Activated CD8-positive, alpha-beta T cell treated with anti-CD3 and anti-CD28 coated beads, Interleukin-2, amount 10 ng/mL, durations not matched to agents 7 days and 5 days (primary cell): ENCODE measurements at regions not wholly inside any gene's neighbourhood (a gene's known extent, or its start where the extent isn't known, plus 50 kb on each side); places are given as distances from the start of the nearest gene placed in this dataset.
A peak's percentile ranks its signal among the peaks of the same experiment; 100 is the strongest.
"Not testable (repeated sequence)": the region's sequence is repeated elsewhere in the genome, so short reads cannot be mapped to it uniquely, and the experiment has no call there.

Experiments
- ATAC-seq: fragments of 150-1000 bp; cut with Tn5 transposase; one replicate; pipeline ENCODE4 v1.10.0; 2021; ENCODE audit warnings: moderate library complexity
- CTCF ChIA-PET: fragments of 350-600 bp; sonication (Branson Sonifier 250); formaldehyde crosslinking; loops from one replicate; lab custom pipeline; 2021; ENCODE audit warnings: antibody characterized with exemption; lab: Charles Lee
- POLR2A ChIA-PET: fragments of 350-600 bp; sonication (Branson Sonifier 250); formaldehyde crosslinking; loops from one replicate; lab custom pipeline; 2021; ENCODE audit warnings: antibody characterized with exemption; lab: Charles Lee
- DNase-seq: peaks from one replicate; pipeline ENCODE4 v3.0.0-alpha.2; 2020
- H3K27ac Mint-ChIP-seq: one replicate; pipeline ENCODE4 v1.8.0; 2021; ENCODE audit warnings: mild to moderate bottlenecking, mixed read lengths
- H3K27me3 Mint-ChIP-seq: one replicate; pipeline ENCODE4 v1.8.0; 2021; ENCODE audit warnings: low read depth, mixed read lengths
- H3K36me3 Mint-ChIP-seq: one replicate; pipeline ENCODE4 v1.8.0; 2021; ENCODE audit warnings: low read depth, mixed read lengths
- H3K4me1 Mint-ChIP-seq: one replicate; pipeline ENCODE4 v1.8.0; 2021; ENCODE audit warnings: low read depth, mixed read lengths
- H3K4me3 Mint-ChIP-seq: one replicate; pipeline ENCODE4 v1.8.0; 2021; ENCODE audit warnings: mild to moderate bottlenecking, mixed read lengths
- H3K9me3 Mint-ChIP-seq: one replicate; pipeline ENCODE4 v1.8.0; 2022; ENCODE audit warnings: mixed read lengths; ENCODE audit not compliant: insufficient read depth

DNA sequence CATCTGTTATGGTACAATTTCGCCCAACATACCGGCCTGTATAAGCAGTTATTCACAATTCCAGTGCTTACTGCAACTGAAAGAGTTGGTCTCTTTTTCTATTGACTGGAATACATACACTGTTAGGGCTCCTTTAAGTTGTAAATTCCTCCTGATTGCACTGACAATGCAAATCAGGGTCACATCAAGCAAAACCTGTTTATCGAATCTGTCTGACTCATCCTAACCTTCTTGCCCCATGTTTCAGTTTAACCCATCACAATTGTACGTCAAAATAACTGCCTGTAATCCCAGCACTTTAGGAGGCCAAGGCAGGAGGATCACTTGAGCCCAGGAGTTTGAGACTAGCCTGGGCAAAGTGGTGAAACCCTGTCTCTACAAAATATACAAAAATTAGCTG lies 105.8 kb upstream of the NBPF11 start:
- peaks cover 29% of the 10 kb centered on the region for H3K27me3 Mint-ChIP-seq
- H3K36me3 Mint-ChIP-seq, H3K27ac Mint-ChIP-seq, DNase-seq, CTCF ChIA-PET, ATAC-seq, H3K9me3 Mint-ChIP-seq, H3K4me3 Mint-ChIP-seq, H3K4me1 Mint-ChIP-seq, POLR2A ChIA-PET: not testable (repeated sequence)

DNA sequence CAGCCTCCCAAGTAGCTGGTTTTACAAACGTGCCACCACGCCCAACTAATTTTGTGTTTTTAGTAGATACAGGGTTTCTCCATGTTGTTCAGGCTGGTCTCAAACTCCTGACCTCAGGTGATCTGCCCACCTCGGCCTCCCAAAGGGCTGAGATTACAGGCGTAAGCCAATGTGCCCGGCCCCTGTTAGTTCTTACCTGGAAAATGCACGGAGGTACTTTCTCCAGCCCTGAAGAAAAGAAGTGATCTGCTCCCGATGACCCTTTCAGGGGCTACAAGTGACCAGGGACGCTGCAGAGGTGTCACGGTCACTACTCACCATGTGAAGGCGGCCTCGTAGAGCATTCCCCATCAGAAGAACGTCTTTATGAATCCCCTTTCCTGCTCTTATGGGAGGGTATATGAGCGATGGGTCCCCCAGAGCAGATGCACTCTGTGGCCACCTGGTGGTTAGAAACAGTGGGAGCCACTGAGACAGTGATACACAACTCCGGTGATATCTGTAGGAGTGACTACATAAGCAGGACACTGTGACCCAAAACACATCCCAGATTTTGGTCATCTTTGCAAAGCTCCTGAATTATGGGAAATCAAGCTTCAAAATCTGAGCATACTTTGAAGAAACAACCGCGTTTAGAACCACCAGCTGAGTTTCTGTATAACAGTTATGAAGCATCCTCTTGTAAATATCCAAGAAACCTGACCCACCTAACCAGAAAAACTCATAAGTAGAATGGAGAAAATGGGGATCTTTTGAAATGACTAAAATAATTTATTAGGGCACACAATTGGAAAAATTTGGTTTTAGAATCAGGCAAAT lies 102.7 kb upstream of the NBPF11 start:
- H3K27ac Mint-ChIP-seq, H3K9me3 Mint-ChIP-seq, H3K36me3 Mint-ChIP-seq, H3K4me1 Mint-ChIP-seq, H3K4me3 Mint-ChIP-seq, CTCF ChIA-PET, POLR2A ChIA-PET: not testable (repeated sequence)
- ATAC-seq (peak; percentile 42), DNase-seq (peak; percentile 40)
- peaks cover 13% of the 10 kb centered on the region for H3K27me3 Mint-ChIP-seq

DNA sequence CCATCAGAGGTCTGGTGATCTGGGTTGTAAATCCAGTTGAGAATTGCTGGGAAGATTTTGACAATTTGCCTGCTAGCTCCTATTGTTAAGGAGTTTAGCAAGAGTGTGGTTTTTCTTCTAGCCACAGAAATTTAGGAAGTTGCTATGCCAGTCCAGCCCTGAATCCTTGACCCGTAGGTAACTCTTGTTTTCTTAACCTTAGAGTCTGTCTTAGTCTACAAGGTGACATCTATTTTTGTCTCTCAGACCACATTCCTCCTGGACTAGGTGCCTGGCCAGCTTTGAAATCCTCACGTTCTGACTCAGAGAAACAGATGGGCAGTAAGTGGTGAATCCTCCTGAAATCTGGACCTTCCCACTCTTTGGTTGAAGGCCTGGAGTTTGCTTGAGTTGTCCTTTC lies 101.7 kb upstream of the NBPF11 start:
- CTCF ChIA-PET, H3K4me3 Mint-ChIP-seq, H3K9me3 Mint-ChIP-seq, DNase-seq, H3K36me3 Mint-ChIP-seq, H3K4me1 Mint-ChIP-seq, POLR2A ChIA-PET, ATAC-seq, H3K27me3 Mint-ChIP-seq, H3K27ac Mint-ChIP-seq: not testable (repeated sequence)

DNA sequence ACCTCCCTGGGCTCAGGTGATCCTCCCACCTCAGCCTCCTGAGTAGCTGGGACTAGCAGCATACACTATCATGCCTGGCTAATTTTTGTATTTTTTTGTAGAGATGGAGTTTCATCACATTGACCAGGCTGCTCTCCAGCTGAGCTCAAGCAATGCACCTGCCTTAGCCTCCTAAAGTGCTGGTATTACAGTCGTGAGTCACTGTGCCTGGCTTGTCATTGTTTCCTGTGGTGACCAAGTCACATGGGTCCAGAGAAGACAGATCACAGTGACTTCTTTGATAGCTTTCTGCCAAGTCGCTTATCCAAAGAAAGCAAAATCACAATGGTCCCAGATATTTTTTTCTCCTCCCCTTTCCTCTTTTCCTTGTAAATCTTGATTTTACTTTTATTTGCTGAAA lies 96.7 kb upstream of the NBPF11 start:
- H3K4me1 Mint-ChIP-seq, CTCF ChIA-PET, DNase-seq, POLR2A ChIA-PET, H3K9me3 Mint-ChIP-seq, H3K27me3 Mint-ChIP-seq, H3K27ac Mint-ChIP-seq, H3K4me3 Mint-ChIP-seq, H3K36me3 Mint-ChIP-seq: not testable (repeated sequence)
- ATAC-seq = peak; percentile 93

DNA sequence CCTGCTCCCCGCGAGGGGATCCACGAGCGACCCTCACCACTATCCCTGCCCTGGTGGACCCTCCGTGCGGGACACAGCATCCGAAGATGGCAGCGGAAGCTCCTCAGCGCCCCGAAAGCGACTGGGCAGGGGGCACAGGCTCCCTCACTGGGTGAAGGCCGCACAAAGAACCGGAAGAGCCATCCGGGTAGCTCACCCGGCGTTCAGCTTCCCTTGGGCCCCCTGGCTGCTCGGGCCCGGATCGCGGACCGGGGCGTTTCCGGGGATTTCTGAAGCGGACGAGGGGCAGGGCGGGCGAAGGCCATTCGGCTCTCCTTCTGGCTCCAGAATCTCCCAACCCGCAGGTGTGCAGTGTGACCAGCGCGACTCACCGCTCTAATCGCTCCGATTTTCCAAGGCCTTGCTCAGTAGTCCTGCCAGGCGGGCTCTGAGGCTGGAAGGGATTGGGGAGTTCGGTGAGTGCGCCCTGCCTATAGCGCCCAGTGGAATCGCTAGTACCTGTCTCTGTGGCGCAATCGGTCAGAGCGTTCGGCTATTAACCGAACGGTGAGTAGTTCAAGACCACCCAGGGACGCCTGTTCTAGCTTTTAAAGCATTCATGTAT lies 94.3 kb upstream of the NBPF11 start:
- H3K27me3 Mint-ChIP-seq, H3K4me1 Mint-ChIP-seq, POLR2A ChIA-PET, H3K27ac Mint-ChIP-seq, H3K4me3 Mint-ChIP-seq, H3K36me3 Mint-ChIP-seq, ATAC-seq, H3K9me3 Mint-ChIP-seq, CTCF ChIA-PET, DNase-seq: not testable (repeated sequence)

DNA sequence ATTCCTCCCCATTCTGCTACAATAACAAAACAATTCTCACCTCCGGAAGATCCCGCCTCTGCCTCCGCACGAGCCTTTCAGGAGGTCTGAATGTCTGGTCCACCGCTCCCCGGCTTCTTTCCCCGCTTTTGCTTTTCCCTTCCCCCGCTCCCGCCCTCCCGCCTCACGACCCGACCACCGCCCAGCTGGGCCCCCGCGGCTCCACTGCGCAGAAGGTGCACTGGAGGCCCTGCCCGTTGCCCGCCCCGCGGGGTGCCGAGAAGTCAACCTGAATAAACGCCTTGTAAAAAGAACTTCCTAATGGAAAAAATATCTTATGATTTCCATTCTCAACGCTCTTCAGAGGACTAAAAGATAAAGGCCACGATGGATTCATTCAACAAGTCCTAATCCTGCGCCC lies 93.8 kb upstream of the NBPF11 start:
- H3K27ac Mint-ChIP-seq, ATAC-seq, DNase-seq, CTCF ChIA-PET, H3K36me3 Mint-ChIP-seq, H3K9me3 Mint-ChIP-seq, POLR2A ChIA-PET, H3K27me3 Mint-ChIP-seq, H3K4me3 Mint-ChIP-seq, H3K4me1 Mint-ChIP-seq: not testable (repeated sequence)

DNA sequence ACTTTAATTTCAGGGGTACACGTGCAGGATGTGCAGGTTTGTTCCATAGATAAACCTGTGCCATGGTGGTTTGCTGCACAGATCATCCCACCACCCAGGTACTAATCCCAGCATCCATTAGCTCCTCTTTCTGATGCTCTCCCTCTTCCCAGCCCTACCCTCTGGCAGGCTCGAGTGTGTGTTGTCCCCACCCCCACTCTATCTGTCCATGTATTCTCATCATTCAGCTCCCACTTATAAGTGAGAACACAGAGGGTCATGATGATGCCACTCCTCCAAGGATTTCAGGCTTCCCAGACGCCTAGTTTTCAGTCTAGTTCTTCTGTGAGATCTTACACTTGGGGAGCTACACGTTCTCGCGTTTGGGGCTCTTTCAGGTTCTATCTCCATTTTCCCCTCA lies 93.4 kb upstream of the NBPF11 start:
- H3K4me1 Mint-ChIP-seq, DNase-seq, POLR2A ChIA-PET, CTCF ChIA-PET, H3K9me3 Mint-ChIP-seq, H3K36me3 Mint-ChIP-seq, H3K4me3 Mint-ChIP-seq, H3K27ac Mint-ChIP-seq, ATAC-seq, H3K27me3 Mint-ChIP-seq: not testable (repeated sequence)

DNA sequence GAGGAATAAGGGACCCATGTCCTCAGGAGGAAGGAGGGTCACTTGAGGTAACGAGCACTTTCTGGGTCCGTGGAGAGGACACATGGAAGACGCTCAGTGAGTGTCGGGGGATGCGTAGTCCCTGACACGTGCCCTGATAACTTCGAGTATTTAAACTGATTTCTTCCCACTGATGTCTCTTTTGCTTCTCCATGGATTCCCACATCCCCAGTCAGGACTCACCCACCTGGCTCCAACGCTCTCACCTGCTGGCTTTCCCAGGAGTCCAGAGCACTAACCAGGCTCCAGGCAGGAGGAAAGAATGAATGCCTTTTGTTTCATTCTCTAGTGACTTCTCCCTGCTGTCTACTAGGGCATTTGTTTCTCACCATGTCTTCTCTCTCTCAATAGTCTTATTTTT lies 81.2 kb upstream of the NBPF11 start:
- DNase-seq, H3K27me3 Mint-ChIP-seq, ATAC-seq, CTCF ChIA-PET, H3K27ac Mint-ChIP-seq, H3K4me1 Mint-ChIP-seq, H3K4me3 Mint-ChIP-seq, H3K36me3 Mint-ChIP-seq, POLR2A ChIA-PET, H3K9me3 Mint-ChIP-seq: not testable (repeated sequence)

DNA sequence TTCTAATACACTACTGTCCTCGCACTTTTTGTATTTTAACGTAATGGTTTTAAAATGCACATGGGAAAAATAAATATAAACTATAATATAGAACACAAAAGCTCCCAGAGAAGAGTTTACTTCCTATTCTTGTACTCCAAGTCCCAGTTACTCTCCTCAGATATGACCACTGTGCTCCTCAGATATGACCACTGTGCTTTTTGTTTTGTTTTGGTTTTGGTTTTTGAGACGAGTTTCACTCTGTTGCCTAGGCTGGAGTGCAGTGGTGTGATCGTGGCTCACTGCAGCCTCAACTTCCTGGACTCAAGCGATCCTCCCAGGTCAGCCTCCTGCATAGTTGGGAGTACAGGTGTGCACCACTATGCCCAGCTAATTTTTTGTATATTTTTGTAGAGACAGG lies 76.8 kb upstream of the NBPF11 start:
- H3K4me3 Mint-ChIP-seq, POLR2A ChIA-PET, ATAC-seq, H3K4me1 Mint-ChIP-seq, DNase-seq, H3K27ac Mint-ChIP-seq, CTCF ChIA-PET, H3K9me3 Mint-ChIP-seq, H3K27me3 Mint-ChIP-seq, H3K36me3 Mint-ChIP-seq: not testable (repeated sequence)

DNA sequence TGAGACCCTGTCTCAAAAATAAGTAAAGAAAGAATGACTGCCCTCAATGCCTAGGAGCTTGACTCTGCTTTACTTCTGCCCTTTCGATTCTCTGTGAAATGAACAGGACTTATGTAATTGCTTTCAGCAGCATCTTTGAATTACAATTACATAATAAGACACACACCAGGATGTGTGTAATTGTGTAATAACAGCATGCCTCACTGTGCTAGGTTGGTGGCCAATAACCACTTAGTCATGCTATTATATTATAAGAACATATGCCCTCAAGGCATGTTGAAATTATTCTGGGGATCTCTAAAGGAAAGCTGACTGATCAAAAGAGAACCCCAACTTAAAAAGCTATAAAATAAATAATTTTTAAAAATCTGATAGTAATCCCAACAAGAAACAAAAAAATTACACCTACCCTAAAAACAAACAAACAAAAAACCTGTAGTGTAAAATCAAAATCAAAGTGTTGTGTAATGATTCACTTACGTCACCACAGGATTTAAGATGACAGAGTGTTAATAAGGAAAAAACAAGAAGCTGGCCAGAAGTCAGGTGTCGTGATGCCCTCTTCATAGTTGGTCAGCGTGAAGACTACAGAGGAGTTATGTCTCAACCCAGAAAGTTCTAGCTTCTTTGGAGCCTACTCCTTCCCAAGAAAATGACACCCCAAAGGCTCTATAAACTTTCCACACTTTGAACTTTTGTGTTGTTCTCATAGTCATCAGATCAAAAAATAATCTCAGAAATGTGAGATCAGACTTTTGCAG lies 70.5 kb upstream of the NBPF11 start:
- H3K4me1 Mint-ChIP-seq, DNase-seq, H3K27me3 Mint-ChIP-seq, H3K9me3 Mint-ChIP-seq, CTCF ChIA-PET, ATAC-seq, POLR2A ChIA-PET, H3K27ac Mint-ChIP-seq, H3K4me3 Mint-ChIP-seq, H3K36me3 Mint-ChIP-seq: not testable (repeated sequence)

DNA sequence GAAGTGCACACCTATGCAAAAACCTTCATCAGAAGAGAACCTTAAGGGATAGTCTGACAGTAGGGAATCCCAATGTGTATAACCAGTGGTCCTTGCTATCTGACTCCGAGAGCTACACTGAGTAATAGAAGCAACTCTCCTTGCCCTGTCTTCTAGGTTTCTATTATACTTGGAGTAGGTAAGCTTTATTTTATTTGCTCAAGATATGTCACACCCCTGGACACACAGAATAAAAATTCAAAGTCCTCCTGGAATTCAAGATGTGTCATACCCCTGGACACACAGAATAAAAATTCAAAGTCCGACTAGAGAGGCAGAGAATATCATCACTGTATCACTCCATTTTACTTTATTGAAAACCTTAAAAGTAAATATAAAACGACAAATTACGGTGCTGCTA lies 69.5 kb upstream of the NBPF11 start:
- CTCF ChIA-PET, H3K9me3 Mint-ChIP-seq, H3K36me3 Mint-ChIP-seq, H3K27ac Mint-ChIP-seq, POLR2A ChIA-PET, H3K27me3 Mint-ChIP-seq, ATAC-seq, H3K4me1 Mint-ChIP-seq, DNase-seq, H3K4me3 Mint-ChIP-seq: not testable (repeated sequence)

DNA sequence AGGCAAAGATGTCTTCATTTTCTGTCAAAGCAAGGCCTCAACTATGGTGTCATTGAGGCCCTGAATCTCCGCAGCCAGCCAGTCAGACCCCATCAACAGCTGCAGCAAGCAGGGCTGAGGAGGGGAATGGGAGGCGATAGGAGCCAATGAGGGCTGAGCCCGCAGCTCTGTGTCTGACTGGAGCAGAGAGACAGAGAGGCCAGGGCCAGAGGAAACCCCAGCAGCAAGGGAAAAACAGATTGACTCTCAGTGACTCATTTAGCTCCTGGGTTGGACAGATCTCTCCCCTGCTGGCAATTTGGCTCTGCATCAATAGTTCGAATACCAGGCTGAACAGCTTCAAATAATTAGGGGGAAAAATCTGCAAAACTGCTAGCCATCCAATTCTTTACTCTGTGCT lies 67.1 kb upstream of the NBPF11 start:
- DNase-seq, POLR2A ChIA-PET, H3K9me3 Mint-ChIP-seq, CTCF ChIA-PET, H3K4me1 Mint-ChIP-seq, H3K27me3 Mint-ChIP-seq, H3K4me3 Mint-ChIP-seq, ATAC-seq, H3K36me3 Mint-ChIP-seq, H3K27ac Mint-ChIP-seq: not testable (repeated sequence)
